GM18519 (cell line): ENCODE measurements at regions not wholly inside any gene's neighbourhood (a gene's known extent, or its start where the extent isn't known, plus 50 kb on each side); places are given as distances from the start of the nearest gene placed in this dataset.
A peak's percentile ranks its signal among the peaks of the same experiment; 100 is the strongest.

Source experiments
- ATAC-seq: cut with Tn5 transposase; IDR thresholded peaks from one replicate; pipeline ENCODE4 v1.9.1; 2021; ENCODE audit warnings: mild to moderate bottlenecking, moderate library complexity; ENCODE audit not compliant: unreplicated experiment, low FRiP score

DNA sequence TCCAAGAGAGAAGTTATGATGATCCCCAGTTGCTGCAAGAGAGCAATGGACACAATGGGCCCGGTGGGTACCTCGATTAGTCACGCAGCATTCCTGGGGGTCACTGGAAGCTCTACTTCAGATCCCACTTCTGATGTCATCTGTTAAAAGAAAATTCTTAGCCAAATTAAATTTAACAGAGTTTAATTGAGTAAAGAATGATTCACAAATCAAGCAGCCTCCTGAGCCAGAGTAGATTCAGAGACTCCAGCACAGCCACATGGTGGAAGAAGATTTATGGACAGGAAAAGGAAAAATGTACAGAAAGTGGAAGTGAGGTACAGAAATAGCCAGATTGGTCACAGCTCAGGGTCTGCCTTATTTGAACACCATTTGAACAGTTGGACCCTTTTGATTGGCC, 107.5 kb downstream of the SPTSSA start:
- ATAC-seq: no peak

DNA sequence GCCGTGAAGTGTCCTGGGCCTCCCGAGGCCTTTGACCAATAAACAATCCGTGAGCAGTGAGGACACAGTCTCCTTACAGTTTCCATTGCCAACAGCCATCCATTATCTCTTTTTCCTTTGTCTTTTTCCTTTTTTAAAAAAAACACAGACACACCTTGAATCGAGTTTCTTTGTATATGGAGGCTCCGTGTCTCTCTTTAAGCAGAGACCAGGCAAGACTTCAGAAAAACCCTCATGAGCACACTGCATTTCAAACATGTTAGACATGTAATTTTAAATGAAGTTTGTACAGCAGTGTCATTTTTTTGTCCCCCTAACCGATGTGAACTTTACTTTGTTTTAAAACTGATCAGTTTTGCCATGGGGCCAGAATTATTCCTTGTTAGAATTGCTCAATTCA, 111.1 kb downstream of the SPTSSA start:
- no peak for ATAC-seq

GRCh38 chr14:34348592-34348991, 113.4 kb downstream of the SPTSSA start:
- ATAC-seq: no peak

- no peak for ATAC-seq
Observed at GRCh38 chr14:34347683-34348082, 114.4 kb downstream of the SPTSSA start.

- ATAC-seq: no peak
Observed at GRCh38 chr14:34345718-34346465, 116.1 kb downstream of the SPTSSA start.

- ATAC-seq: no peak
Observed at GRCh38 chr14:34344318-34344717, 117.7 kb downstream of the SPTSSA start.

GRCh38 chr14:34340025-34340625, 121.9 kb downstream of the SPTSSA start:
- ATAC-seq: no peak

DNA sequence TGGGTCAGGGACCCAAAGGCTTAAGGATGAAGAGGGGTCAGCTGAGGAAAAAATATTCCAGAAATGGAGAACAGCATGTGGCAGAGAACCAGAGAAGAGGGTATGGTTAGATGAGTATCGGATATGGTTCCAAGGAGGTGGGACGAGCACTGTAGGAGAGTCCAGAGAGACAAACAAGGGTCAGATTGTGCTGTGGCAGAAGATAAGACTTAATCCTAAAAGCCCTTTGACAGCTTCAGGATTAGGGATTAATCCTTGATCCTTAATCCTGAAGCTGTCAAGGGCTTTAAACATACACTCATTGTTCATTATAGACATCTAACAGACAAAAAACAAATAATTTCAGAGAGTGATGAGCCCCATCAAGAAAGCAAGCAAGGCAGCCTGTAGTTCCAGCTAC, 124.0 kb downstream of the SPTSSA start:
- no peak for ATAC-seq

DNA sequence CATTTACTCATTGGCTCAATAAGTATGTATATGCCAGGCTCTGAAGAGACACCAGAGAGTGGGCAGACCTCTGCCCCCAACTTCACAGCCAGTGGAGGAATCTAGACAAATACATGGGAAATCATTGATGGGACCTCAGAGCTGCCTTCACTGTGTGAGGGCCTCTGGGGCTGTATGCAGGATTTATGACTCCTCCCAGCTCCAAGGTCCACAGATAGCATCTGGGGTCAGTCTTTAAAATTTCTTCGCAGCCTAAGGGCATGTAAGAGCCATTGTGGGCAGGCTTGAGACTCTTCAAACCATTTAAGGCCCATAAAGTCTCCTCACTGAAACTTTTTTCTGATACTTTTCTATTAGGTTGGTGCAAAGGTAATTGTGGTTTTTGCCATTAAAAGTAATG, 125.5 kb downstream of the SPTSSA start:
- ATAC-seq: no peak

- no peak for ATAC-seq
Observed at GRCh38 chr14:34335968-34336367, 126.1 kb downstream of the SPTSSA start.

DNA sequence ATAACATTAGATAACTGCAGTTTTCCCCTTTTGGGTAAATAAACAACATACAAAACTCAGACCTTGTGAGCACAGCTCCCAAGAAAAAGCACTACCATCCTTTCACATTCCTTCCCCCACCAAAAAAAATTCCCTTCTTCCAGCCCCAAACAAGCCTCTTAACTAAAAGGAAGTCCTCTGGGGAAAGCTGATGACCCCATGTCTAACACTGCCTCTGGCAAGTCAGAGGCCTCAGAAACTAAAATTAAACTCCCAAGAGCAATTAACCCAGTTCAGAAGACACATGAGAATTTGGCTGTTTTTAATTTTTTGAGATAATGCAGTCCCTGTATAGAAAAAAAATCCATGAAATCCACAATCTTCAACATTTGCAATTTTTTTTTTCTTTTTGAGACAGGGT, 127.7 kb downstream of the SPTSSA start:
- no peak for ATAC-seq

- peak; percentile 94 for ATAC-seq
Observed at GRCh38 chr14:34331728-34332623, 130.1 kb downstream of the SPTSSA start.

DNA sequence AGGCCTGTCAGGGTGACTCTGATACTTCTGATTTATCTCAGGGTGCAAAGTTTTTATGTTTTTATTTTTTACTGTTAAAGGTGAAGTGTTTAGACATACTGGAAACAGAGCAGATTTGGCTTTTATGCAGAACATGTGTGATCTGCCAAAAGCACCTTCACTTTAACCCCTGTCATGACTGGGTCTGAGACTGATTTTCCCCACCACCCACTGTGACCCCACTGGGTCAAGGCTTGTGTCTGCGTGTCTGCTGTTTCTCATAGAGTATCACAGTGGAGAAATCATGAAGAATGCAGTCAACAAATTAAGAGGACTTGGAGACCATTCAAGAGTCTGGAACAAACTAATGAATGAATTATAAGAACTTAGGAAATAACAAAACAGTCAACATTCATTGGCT, 131.2 kb downstream of the SPTSSA start:
- no peak for ATAC-seq

- ATAC-seq: no peak
Observed at GRCh38 chr14:34329301-34329700, 132.7 kb downstream of the SPTSSA start.

GRCh38 chr14:34328178-34328577, 133.9 kb downstream of the SPTSSA start:
- no peak for ATAC-seq

- no peak for ATAC-seq
Observed at GRCh38 chr14:34325493-34325892, 136.5 kb downstream of the SPTSSA start.

DNA sequence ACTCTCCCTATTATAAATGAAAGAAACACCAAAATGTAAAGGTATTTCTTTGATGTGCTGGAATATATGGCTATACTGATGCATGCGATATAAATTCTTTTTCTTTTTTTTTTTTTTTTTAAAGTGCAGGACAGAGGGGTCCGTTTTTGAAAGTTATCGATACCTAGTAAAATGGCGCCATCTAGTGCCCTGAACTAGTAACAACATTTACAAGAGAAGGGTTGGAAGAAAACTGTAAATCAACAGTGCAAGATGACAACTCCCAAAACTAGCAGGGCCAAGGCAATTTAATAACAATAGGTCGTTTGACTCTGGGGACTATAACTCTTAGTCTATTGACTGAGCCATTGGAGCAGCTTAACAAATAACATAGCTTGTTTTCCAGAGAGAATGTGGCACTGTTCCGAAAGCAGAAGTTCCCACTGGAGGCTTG, 137.7 kb downstream of the SPTSSA start:
- no peak for ATAC-seq

DNA sequence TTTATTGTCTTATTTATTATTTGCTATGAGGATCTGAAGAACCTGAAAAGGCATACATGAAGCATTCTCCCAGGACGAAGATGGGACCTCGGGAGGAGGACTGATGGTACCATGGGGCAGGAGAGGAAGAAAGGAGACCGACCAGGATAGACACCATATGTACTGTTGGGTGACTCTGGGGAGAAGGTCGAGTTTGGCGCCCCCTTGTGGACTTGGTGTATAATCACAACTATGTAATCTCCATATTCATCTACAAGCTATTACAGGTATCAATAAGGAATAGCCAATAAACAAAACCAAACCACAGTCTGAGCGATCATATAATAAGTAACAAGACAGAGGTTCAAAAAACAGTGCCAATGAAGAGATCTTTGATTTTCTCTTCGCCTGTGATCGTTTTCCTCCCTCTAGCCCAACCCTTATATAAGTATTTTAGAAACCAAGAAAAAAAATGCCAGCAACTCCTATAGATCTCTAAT, 139.1 kb downstream of the SPTSSA start:
- no peak for ATAC-seq

DNA sequence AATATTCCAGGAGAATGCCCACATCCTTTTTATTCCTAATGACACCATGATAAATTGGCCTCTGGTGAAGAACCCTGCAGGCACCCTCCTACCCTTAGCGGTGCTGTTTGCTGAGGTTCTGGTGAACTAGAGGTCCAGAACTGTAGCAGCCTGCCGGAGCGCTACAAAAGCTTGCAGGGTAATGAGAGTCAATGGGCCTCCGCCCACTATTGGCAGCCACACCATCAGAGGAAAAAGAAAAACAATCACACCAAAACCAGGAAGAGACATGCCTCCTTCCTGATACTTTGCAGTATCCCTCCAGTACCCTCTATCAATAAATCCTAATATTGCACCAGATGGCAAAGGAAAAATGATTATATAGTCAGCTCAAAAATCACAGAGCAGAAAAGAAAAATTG, 142.9 kb downstream of the SPTSSA start:
- ATAC-seq: no peak

DNA sequence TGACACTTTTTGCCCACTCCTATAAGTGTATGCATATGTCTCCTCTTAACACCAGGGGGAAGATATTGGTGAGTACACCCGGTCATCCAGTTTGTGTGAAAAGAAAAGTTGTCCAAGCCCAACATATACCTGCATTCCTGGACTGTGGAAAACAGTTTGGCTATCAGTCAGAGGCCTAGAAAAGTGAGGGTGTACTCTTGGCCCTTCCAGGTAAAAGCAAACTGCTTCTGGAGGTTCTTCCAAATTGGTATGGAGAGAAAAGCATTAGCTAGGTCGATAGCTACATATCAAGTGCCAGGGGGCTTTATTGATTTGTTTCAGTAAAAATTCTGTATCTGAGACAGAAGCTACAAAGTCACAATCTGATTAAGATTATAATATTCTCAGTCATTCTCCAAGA, 144.0 kb downstream of the SPTSSA start:
- ATAC-seq: no peak

- no peak for ATAC-seq
Observed at GRCh38 chr14:34310724-34311123, 151.3 kb downstream of the SPTSSA start.
